GM19351 (cell line): ENCODE measurements at regions not wholly inside any gene's neighbourhood (a gene's known extent, or its start where the extent isn't known, plus 50 kb on each side); places are given as distances from the start of the nearest gene placed in this dataset.
"Not testable (repeated sequence)": the region's sequence is repeated elsewhere in the genome, so short reads cannot be mapped to it uniquely, and the experiment has no call there.

Experiments used
- ATAC-seq: cut with Tn5 transposase; IDR thresholded peaks from one replicate; pipeline ENCODE4 v1.9.1; 2021; ENCODE audit warnings: mild to moderate bottlenecking, moderate library complexity; ENCODE audit not compliant: unreplicated experiment

- no peak for ATAC-seq
Observed at GRCh38 chr16:65827231-65827630, 539.3 kb upstream of the CDH5 start.

GRCh38 chr16:65825191-65825856, 541.2 kb upstream of the CDH5 start:
- ATAC-seq, result no peak

- ATAC-seq, result no peak
Observed at GRCh38 chr16:65822148-65822547, 544.3 kb upstream of the CDH5 start.

- ATAC-seq, result no peak
Observed at GRCh38 chr16:65819136-65819898, 547.2 kb upstream of the CDH5 start.

GRCh38 chr16:65817799-65818198, 548.7 kb upstream of the CDH5 start:
- no peak for ATAC-seq

GRCh38 chr16:65817066-65817465, 549.4 kb upstream of the CDH5 start:
- ATAC-seq, result no peak

GRCh38 chr16:65816556-65816955, 549.9 kb upstream of the CDH5 start:
- ATAC-seq, result no peak

- ATAC-seq, result no peak
Observed at GRCh38 chr16:65815707-65816106, 550.8 kb upstream of the CDH5 start.

GRCh38 chr16:65813879-65814278, 552.6 kb upstream of the CDH5 start:
- not testable (repeated sequence) for ATAC-seq

GRCh38 chr16:65809627-65810026, 556.9 kb upstream of the CDH5 start:
- no peak for ATAC-seq

- no peak for ATAC-seq
Observed at GRCh38 chr16:65808790-65809189, 557.7 kb upstream of the CDH5 start.

GRCh38 chr16:65807858-65808257, 558.6 kb upstream of the CDH5 start:
- ATAC-seq, result no peak

GRCh38 chr16:65805704-65806103, 560.8 kb upstream of the CDH5 start:
- ATAC-seq, result not testable (repeated sequence)

GRCh38 chr16:65796481-65796880, 570.0 kb upstream of the CDH5 start:
- ATAC-seq, result no peak

GRCh38 chr16:65794973-65795372, 571.5 kb upstream of the CDH5 start:
- ATAC-seq, result no peak

GRCh38 chr16:65793781-65794180, 572.7 kb upstream of the CDH5 start:
- ATAC-seq, result no peak

- ATAC-seq, result no peak
Observed at GRCh38 chr16:65790768-65791167, 575.7 kb upstream of the CDH5 start.

GRCh38 chr16:65789161-65789945, 577.1 kb upstream of the CDH5 start:
- no peak for ATAC-seq

- ATAC-seq, result no peak
Observed at GRCh38 chr16:65788434-65789140, 577.9 kb upstream of the CDH5 start.

GRCh38 chr16:65787921-65788320, 578.6 kb upstream of the CDH5 start:
- ATAC-seq, result no peak

- ATAC-seq, result no peak
Observed at GRCh38 chr16:65786916-65787315, 579.6 kb upstream of the CDH5 start.
